ENCODE measurements at regions not wholly inside any gene's neighbourhood (a gene's known extent, or its start where the extent isn't known, plus 50 kb on each side); places are given as distances from the start of the nearest gene placed in this dataset.

- no peak overlapping the region for H3K4me3 ChIP-seq
- DNase-seq = no peak
- 83% methylated on average over 2 of the region's 2 CpGs for WGBS, 2 donors
- TF ChIP-seq POLR2A (IDR thresholded peaks at IDR 0.05) (no peak), CTCF (IDR thresholded peaks at IDR 0.05) (no peak)
- intact Hi-C loops (cut with DNase I; ENCODE audit: low total_unique reads) = no loop called here
- no peak overlapping the region for H3K27ac ChIP-seq
- no peaks in the 10 kb centered on the region for H3K4me1 ChIP-seq
- H3K9me3 ChIP-seq = no peaks in the 10 kb centered on the region
- H3K36me3 ChIP-seq (ENCODE audit: low read depth, missing control alignments) = no peaks in the 10 kb centered on the region
- H3K27me3 ChIP-seq = no peaks in the 10 kb centered on the region
Measured at GRCh38 chr2:182647499-182647787, 68.6 kb upstream of the DNAJC10 start.

- Histone ChIP-seq H3K36me3 (ENCODE audit: low read depth, missing control alignments) (no peaks in the 10 kb centered on the region), H3K9me3 (no peaks in the 10 kb centered on the region), H3K27me3 (no peaks in the 10 kb centered on the region), H3K4me1 (no peaks in the 10 kb centered on the region), H3K27ac (no peak overlapping the region), H3K4me3 (no peak overlapping the region)
- TF ChIP-seq CTCF (IDR thresholded peaks at IDR 0.05) (peak in 1 of 3 experiments; percentile 15), POLR2A (IDR thresholded peaks at IDR 0.05) (no peak)
- 70 to 77% methylated on average over 6 of the region's 6 CpGs for WGBS, 2 donors
- intact Hi-C loops (cut with DNase I; ENCODE audit: low total_unique reads) = no loop called here
- DNase-seq = peak; percentile 23
Measured at GRCh38 chr2:182649316-182649715, 66.7 kb upstream of the DNAJC10 start.

- intact Hi-C loops (cut with DNase I; ENCODE audit: low total_unique reads) = no loop called here
- no peak for DNase-seq
- TF ChIP-seq CTCF (IDR thresholded peaks at IDR 0.05) (peak; percentile 19 to 60 (median 37)), POLR2A (IDR thresholded peaks at IDR 0.05) (no peak)
- no peak overlapping the region for H3K27ac ChIP-seq
- H3K27me3 ChIP-seq = no peaks in the 10 kb centered on the region
- H3K36me3 ChIP-seq (ENCODE audit: low read depth, missing control alignments) = no peaks in the 10 kb centered on the region
- WGBS, 2 donors = 40 to 56% methylated on average over 4 of the region's 4 CpGs
- H3K4me3 ChIP-seq = no peak overlapping the region
- H3K4me1 ChIP-seq = no peaks in the 10 kb centered on the region
- H3K9me3 ChIP-seq = no peaks in the 10 kb centered on the region
Measured at GRCh38 chr2:182650704-182651103, 65.4 kb upstream of the DNAJC10 start.

DNA sequence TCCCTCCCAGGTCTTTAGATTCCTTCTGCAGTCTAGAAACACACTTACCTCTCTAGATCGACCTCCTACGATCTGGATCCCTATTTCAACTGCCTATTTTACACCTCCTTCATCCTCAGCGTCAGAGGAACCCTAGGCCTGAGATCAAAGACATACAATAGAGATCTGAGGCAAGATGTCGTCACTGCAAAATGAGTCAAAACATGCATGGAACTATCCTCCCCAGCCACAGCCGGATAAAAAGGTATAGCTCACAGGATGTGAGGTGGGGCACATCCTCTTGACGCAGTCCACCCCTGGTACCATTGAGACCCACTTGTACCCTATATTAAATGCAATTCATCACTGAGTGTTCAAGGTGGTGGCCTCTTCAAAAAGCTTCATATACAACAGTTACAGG is 63.7 kb upstream of the DNAJC10 start:
- 82 to 85% methylated on average over 6 of the region's 6 CpGs for WGBS, 2 donors
- Histone ChIP-seq H3K9me3 (no peaks in the 10 kb centered on the region), H3K4me1 (no peaks in the 10 kb centered on the region), H3K4me3 (no peak overlapping the region), H3K27me3 (no peaks in the 10 kb centered on the region), H3K36me3 (ENCODE audit: low read depth, missing control alignments) (no peaks in the 10 kb centered on the region), H3K27ac (no peak overlapping the region)
- DNase-seq = no peak
- intact Hi-C loops (cut with DNase I; ENCODE audit: low total_unique reads) = no loop called here
- TF ChIP-seq POLR2A (IDR thresholded peaks at IDR 0.05) (no peak), CTCF (IDR thresholded peaks at IDR 0.05) (no peak)

DNA sequence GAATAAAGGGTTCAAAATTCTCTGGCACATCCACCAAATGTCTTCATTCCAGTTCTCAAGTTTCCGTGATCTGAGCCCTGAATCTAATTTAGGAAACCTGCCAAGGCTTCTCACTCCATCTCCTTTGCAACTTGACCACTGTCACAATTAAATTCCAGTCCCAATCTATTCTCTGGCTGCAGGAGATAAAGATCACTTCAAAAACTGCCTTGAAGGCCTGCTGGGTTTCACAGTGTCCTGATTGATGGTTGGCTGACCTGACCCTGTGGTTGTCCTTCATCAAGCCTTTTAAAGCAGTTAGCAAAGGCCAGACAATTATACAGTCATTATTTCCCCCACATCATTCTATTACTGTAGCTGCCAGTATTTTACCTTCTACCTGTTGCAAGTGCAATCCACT is 60.3 kb upstream of the DNAJC10 start:
- no peaks in the 10 kb centered on the region for H3K27me3 ChIP-seq
- TF ChIP-seq POLR2A (IDR thresholded peaks at IDR 0.05) (no peak), CTCF (IDR thresholded peaks at IDR 0.05) (no peak)
- no peak overlapping the region for H3K4me3 ChIP-seq
- no peaks in the 10 kb centered on the region for H3K9me3 ChIP-seq
- intact Hi-C loops (cut with DNase I; ENCODE audit: low total_unique reads) = no loop called here
- no peak overlapping the region for H3K27ac ChIP-seq
- no peak for DNase-seq
- no peaks in the 10 kb centered on the region for H3K4me1 ChIP-seq
- no peaks in the 10 kb centered on the region for H3K36me3 ChIP-seq (ENCODE audit: low read depth, missing control alignments)
- WGBS, 2 donors = 67 to 80% methylated on average over 1 of the region's 1 CpG
